Suppressor macrophage treated with lipopolysaccharide for 1 hour (primary cell): ENCODE measurements at regions not wholly inside any gene's neighbourhood (a gene's known extent, or its start where the extent isn't known, plus 50 kb on each side); places are given as distances from the start of the nearest gene placed in this dataset.
"Not testable (repeated sequence)": the region's sequence is repeated elsewhere in the genome, so short reads cannot be mapped to it uniquely, and the experiment has no call there.

Experiments used
- DNase-seq, 3 donors: peaks; one replicate each; pipeline ENCODE4 v3.0.0-alpha.2; 2020 to 2022

- no peak for DNase-seq
These were observed 319.7 kb upstream of the MYT1L start for GRCh38 chr2:2650608-2651375.

GRCh38 chr2:2649109-2650072 is 318.3 kb upstream of the MYT1L start:
- no peak for DNase-seq

- DNase-seq: no peak
These were observed 317.0 kb upstream of the MYT1L start for GRCh38 chr2:2648094-2648493.

- no peak for DNase-seq
These were observed 316.1 kb upstream of the MYT1L start for GRCh38 chr2:2647141-2647541.

- DNase-seq: no peak
These were observed 315.5 kb upstream of the MYT1L start for GRCh38 chr2:2646433-2647051.

- DNase-seq: no peak
These were observed 314.2 kb upstream of the MYT1L start for GRCh38 chr2:2645162-2645855.

GRCh38 chr2:2644751-2645150 is 313.7 kb upstream of the MYT1L start:
- not testable (repeated sequence) for DNase-seq

GRCh38 chr2:2644040-2644439 is 313.0 kb upstream of the MYT1L start:
- no peak for DNase-seq

GRCh38 chr2:2642906-2643890 is 312.1 kb upstream of the MYT1L start:
- DNase-seq: no peak

- no peak for DNase-seq
These were observed 310.7 kb upstream of the MYT1L start for GRCh38 chr2:2641541-2642410.

GRCh38 chr2:2640818-2641217 is 309.7 kb upstream of the MYT1L start:
- DNase-seq: no peak

- no peak for DNase-seq
These were observed 309.3 kb upstream of the MYT1L start for GRCh38 chr2:2640371-2640770.

- DNase-seq: no peak
These were observed 308.4 kb upstream of the MYT1L start for GRCh38 chr2:2639251-2640139.

GRCh38 chr2:2638547-2639220 is 307.6 kb upstream of the MYT1L start:
- DNase-seq: no peak

- DNase-seq: no peak
These were observed 305.7 kb upstream of the MYT1L start for GRCh38 chr2:2636813-2637212.

GRCh38 chr2:2635025-2635528 is 304.0 kb upstream of the MYT1L start:
- no peak for DNase-seq

GRCh38 chr2:2633017-2633416 is 301.9 kb upstream of the MYT1L start:
- DNase-seq: no peak

- DNase-seq: no peak
These were observed 292.9 kb upstream of the MYT1L start for GRCh38 chr2:2623939-2624338.

GRCh38 chr2:2621855-2622254 is 290.8 kb upstream of the MYT1L start:
- DNase-seq: peak in 1 of 3 donors; percentile 24
